ENCODE measurements at regions not wholly inside any gene's neighbourhood (a gene's known extent, or its start where the extent isn't known, plus 50 kb on each side); places are given as distances from the start of the nearest gene placed in this dataset.
"Not testable (repeated sequence)": the region's sequence is repeated elsewhere in the genome, so short reads cannot be mapped to it uniquely, and the experiment has no call there.

GRCh38 chrX:101823236-101823635 is 108.6 kb downstream of the ZMAT1 start:
- in situ Hi-C loops (cut with HindIII; ENCODE audit: low sequenced_read_pairs): no loop called here
- no peak for DNase-seq (ENCODE audit: low spot score)

GRCh38 chrX:101817739-101818138 is 114.1 kb downstream of the ZMAT1 start:
- in situ Hi-C loops (cut with HindIII; ENCODE audit: low sequenced_read_pairs); DNase-seq (ENCODE audit: low spot score): not testable (repeated sequence)

- in situ Hi-C loops (cut with HindIII; ENCODE audit: low sequenced_read_pairs): no loop called here
- no peak for DNase-seq (ENCODE audit: low spot score)
Measured at GRCh38 chrX:101813200-101813599, 118.6 kb downstream of the ZMAT1 start.

GRCh38 chrX:101803451-101803850 is 128.4 kb downstream of the ZMAT1 start:
- DNase-seq (ENCODE audit: low spot score): no peak
- in situ Hi-C loops (cut with HindIII; ENCODE audit: low sequenced_read_pairs): no loop called here

GRCh38 chrX:101799387-101799786 is 132.4 kb downstream of the ZMAT1 start:
- peak; percentile 87 for DNase-seq (ENCODE audit: low spot score)
- in situ Hi-C loops (cut with HindIII; ENCODE audit: low sequenced_read_pairs): no loop called here

- DNase-seq (ENCODE audit: low spot score): no peak
- in situ Hi-C loops (cut with HindIII; ENCODE audit: low sequenced_read_pairs): no loop called here
Measured at GRCh38 chrX:101787934-101788333, 128.3 kb upstream of the ARMCX2 start.

GRCh38 chrX:101785142-101785541 is 125.5 kb upstream of the ARMCX2 start:
- in situ Hi-C loops (cut with HindIII; ENCODE audit: low sequenced_read_pairs): no loop called here
- DNase-seq (ENCODE audit: low spot score): no peak

- in situ Hi-C loops (cut with HindIII; ENCODE audit: low sequenced_read_pairs); DNase-seq (ENCODE audit: low spot score): not testable (repeated sequence)
Measured at GRCh38 chrX:101780421-101780820, 120.8 kb upstream of the ARMCX2 start.

- in situ Hi-C loops (cut with HindIII; ENCODE audit: low sequenced_read_pairs): no loop called here
- DNase-seq (ENCODE audit: low spot score): no peak
Measured at GRCh38 chrX:101774340-101774739, 114.7 kb upstream of the ARMCX2 start.

- DNase-seq (ENCODE audit: low spot score): no peak
- in situ Hi-C loops (cut with HindIII; ENCODE audit: low sequenced_read_pairs): no loop called here
Measured at GRCh38 chrX:101764538-101764937, 104.9 kb upstream of the ARMCX2 start.

- in situ Hi-C loops (cut with HindIII; ENCODE audit: low sequenced_read_pairs): no loop called here
- peak; percentile 11 for DNase-seq (ENCODE audit: low spot score)
Measured at GRCh38 chrX:101759000-101759399, 99.3 kb upstream of the ARMCX2 start.

- no peak for DNase-seq (ENCODE audit: low spot score)
- in situ Hi-C loops (cut with HindIII; ENCODE audit: low sequenced_read_pairs): no loop called here
Measured at GRCh38 chrX:101750744-101751143, 91.1 kb upstream of the ARMCX2 start.

- in situ Hi-C loops (cut with HindIII; ENCODE audit: low sequenced_read_pairs): no loop called here
- no peak for DNase-seq (ENCODE audit: low spot score)
Measured at GRCh38 chrX:101749436-101749835, 89.8 kb upstream of the ARMCX2 start.

GRCh38 chrX:101745046-101745445 is 85.4 kb upstream of the ARMCX2 start:
- in situ Hi-C loops (cut with HindIII; ENCODE audit: low sequenced_read_pairs): no loop called here
- DNase-seq (ENCODE audit: low spot score): no peak

- no peak for DNase-seq (ENCODE audit: low spot score)
- in situ Hi-C loops (cut with HindIII; ENCODE audit: low sequenced_read_pairs): no loop called here
Measured at GRCh38 chrX:101744085-101744484, 84.4 kb upstream of the ARMCX2 start.

- DNase-seq (ENCODE audit: low spot score): no peak
- in situ Hi-C loops (cut with HindIII; ENCODE audit: low sequenced_read_pairs): no loop called here
Measured at GRCh38 chrX:101740642-101741041, 81.0 kb upstream of the ARMCX2 start.

- DNase-seq (ENCODE audit: low spot score); in situ Hi-C loops (cut with HindIII; ENCODE audit: low sequenced_read_pairs): not testable (repeated sequence)
Measured at GRCh38 chrX:101738867-101739266, 79.2 kb upstream of the ARMCX2 start.

GRCh38 chrX:101738411-101738810 is 78.8 kb upstream of the ARMCX2 start:
- in situ Hi-C loops (cut with HindIII; ENCODE audit: low sequenced_read_pairs); DNase-seq (ENCODE audit: low spot score): not testable (repeated sequence)

- DNase-seq (ENCODE audit: low spot score): no peak
- in situ Hi-C loops (cut with HindIII; ENCODE audit: low sequenced_read_pairs): no loop called here
Measured at GRCh38 chrX:101736651-101737050, 77.0 kb upstream of the ARMCX2 start.

- no peak for DNase-seq (ENCODE audit: low spot score)
- in situ Hi-C loops (cut with HindIII; ENCODE audit: low sequenced_read_pairs): no loop called here
Measured at GRCh38 chrX:101732870-101733269, 73.2 kb upstream of the ARMCX2 start.

- in situ Hi-C loops (cut with HindIII; ENCODE audit: low sequenced_read_pairs): no loop called here
Measured at GRCh38 chrX:101729986-101730385, 70.3 kb upstream of the ARMCX2 start.

More at GRCh38 chrX:101729986-101730385, 70.3 kb upstream of the ARMCX2 start:
- no peak for DNase-seq (ENCODE audit: low spot score)
